GM21723 (cell line): ENCODE measurements at regions not wholly inside any gene's neighbourhood (a gene's known extent, or its start where the extent isn't known, plus 50 kb on each side); places are given as distances from the start of the nearest gene placed in this dataset.
"Not testable (repeated sequence)": the region's sequence is repeated elsewhere in the genome, so short reads cannot be mapped to it uniquely, and the experiment has no call there.

Source experiments
- ATAC-seq: cut with Tn5 transposase; IDR thresholded peaks from one replicate; pipeline ENCODE4 v1.9.1; 2021; ENCODE audit warnings: mild to moderate bottlenecking, moderate library complexity; ENCODE audit not compliant: unreplicated experiment

DNA sequence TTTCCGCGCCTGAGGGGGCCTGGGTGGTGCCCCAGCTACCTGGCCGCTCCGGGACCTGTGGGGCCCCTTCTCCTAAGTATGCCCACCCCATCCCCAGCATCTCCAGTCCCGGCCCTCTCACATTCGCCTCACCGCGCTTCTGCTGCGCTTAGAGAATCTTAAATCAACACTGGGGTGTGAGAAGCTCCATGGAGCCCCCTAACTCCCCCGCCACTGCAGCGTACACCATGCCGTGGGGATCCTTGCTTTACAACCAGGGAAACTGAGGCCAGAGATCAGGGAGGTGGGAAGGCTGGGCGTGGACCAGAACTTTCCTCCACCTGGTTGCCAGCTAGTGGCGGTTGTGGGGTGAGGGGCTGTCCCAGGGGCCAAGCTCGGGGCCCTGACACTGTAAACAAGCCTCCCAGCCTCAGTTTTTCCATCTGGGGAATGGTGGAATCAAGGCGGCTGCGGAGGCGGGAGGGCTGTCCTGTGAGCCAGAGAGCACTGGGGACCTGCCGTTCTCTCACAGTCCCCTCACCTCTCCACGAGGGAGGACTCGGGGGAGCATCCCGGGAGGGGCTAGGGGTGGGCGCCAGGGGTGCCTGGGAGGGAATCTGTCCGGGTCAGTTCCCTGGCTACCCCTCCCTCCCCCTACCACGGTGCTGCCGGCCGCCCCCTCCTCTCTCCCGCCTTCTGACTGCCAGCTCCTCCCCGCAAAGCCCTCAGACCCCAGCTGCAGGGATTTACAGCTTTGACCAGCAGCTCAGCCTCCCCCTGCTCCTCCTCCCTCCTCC, 161.2 kb downstream of the C9orf50 start:
- ATAC-seq: no peak

DNA sequence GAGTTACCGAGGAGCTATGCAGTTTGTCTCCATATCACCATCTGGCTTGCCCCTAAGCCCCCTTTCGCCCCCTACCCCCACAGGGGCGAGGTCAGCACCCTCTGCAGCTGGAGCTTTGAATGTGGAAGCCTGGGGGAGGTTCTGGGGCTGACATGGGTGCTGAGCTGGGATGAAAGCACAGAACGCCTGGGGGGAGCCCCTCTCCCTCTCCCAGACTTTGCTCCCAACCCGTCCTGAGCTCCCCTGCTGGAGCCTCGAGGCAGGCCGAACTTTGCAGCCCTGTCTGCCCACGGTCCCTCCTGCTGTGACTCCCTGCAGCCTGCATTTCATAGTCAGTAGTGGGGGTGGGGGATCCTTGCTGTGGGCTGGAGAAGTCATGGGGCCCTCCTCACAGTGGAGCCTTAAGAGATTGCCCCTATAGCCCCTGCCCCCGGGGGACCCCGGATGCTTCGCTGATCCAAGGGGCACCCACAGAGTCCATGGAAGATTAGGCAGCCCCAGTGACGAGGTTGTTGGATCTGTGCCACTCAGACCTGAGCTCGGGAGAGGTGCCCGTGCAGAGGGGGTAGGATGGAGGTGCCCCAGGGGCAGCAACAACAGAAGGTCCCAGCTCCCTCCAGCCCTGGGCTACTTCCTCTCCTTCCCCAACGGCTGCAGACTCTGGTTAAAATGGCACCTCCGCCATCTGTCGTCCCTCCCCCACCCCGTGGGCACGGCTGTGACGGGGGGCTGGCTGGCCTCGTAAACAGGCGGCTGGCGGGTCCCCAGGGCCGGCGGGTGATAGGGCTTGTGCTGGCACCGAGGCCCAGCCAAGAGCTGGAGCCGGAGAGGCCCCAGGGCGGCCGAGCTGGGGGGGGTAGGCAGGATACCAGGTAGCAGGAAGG, 162.0 kb downstream of the C9orf50 start:
- ATAC-seq: peak; percentile 5

DNA sequence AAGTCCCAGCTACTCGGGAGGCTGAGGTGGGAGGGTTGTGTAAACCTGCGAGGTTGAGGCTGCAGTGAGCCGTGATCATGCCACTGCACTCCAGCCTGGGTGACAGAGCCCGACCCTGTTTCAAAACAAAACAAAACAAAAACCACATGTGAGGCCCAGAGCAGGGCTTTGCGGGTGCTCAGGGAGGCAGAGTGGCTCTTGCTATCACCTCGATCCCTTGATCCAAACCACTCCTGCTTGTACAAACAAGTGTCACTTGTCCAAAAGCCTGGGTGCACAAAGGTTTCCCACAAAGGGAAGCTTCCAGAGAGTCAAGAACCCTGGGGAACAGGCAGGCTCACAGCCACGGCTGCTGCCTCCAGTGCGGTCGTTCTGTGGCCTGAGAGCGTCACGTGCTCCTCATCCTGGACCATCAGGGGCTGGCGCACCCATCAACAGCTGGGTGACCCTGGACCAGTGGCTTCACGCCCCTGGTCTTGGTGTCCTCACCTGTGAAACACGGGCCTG, 162.7 kb downstream of the C9orf50 start:
- peak; percentile 47 for ATAC-seq

DNA sequence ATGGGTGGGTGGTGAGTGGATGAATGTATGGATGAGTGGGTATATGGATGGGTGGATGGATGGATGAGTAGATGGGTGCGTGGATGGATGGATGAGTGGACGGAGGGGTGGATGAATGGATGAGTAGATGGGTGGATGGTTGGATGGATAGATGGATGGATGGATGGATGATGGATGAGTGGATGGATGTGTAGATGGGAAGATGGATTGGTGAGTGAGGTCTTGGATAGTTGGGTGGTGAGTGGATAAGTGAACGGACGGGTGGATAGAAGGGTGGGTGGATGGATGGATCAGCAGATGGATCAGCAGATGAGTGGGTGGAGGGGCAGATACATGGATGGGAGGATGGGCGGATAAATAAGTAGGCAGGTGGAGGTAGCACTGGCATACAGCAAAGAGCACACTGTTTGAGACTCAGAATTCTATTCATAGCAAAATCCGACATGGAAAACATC, 163.5 kb downstream of the C9orf50 start:
- no peak for ATAC-seq

GRCh38 chr9:129456549-129457324, 164.2 kb downstream of the C9orf50 start:
- no peak for ATAC-seq

GRCh38 chr9:129455151-129455995, 165.5 kb downstream of the C9orf50 start:
- no peak for ATAC-seq

DNA sequence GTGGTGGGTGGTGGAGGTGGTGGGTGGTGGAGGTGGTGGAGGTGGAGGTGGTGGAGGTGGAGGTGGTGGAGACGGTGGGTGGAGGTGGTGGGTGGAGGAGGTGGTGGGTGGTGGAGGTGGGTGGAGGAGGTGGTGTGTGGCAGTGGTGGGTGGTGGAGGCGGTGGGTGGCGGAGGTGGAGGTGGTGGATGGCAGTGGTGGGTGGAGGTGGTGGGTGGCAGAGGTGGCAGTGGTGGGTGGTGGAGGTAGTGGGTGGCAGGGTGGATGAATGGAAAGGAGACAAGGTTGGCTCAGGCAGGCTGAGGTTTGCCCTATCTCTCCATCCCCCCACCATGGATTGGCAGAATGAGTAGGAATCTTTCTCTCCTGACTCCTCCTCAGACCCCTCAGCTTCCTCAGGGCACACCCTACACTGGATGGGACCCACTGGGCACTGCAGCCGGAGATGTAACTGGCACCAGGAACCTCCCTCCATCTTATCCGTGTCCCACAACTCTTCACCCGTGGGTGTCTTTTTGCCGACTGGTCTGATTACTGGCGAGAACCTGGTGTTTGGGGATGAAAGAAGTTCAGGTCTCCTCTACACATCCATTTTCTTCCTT, 166.3 kb downstream of the C9orf50 start:
- ATAC-seq: no peak

DNA sequence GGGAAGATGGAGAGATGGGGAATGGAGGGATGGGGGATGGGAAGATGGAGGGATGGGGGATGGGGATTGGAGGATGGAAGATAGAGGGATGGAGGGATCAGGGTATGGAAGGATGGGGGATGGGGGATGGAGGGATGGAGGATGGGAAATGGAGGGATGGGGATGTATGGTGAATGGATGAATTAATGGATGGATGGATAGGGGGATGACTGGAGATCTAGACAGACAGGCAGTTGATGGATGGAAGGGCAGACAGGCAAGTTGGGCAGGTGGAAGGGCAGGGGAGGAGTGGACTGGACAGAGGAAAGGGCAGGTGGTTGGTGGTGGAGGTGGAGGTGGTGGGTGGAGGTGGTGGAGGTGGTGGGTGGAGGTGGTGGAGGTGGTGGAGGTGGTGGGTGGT, 167.2 kb downstream of the C9orf50 start:
- no peak for ATAC-seq

DNA sequence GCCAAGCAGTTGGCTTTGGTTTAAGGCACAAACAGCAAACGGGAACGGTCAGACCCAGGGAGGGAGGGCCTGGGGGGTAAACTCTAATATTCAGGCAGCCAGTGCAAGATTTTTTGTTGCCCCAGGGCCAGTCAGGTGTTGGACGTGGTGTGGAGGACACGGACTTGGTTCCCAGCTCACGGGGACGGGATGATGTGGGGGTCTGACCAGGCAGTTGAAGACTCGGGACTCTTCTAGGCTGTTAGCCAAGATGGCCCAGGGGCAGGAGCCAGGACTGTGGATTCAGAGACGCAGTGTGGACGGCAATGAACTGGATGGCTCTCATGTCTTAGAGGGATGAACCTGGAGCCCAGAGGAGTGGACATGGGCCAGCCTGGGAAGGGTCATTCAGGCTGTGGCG, 169.2 kb downstream of the C9orf50 start:
- ATAC-seq: no peak

GRCh38 chr9:129451089-129451656, 169.7 kb downstream of the C9orf50 start:
- no peak for ATAC-seq

DNA sequence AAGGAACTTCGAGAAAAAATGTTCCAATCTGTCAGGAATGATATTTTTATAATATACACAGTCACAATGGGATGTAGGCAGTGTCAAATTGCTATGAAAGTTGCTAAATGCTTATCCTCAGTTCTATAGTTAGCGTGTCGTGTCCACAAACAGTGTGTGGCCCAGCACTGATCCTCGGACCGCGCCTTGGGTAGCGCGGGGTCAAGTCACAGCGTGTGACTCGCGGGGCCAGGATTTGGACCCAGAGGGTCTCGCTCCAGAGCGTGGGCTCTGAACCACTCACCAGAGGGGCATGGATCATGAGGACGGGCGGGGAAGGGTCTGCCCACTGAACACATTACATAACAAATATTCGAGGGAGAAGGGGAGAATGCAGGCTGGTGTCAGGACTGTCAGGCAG, 171.8 kb downstream of the C9orf50 start:
- ATAC-seq: no peak

DNA sequence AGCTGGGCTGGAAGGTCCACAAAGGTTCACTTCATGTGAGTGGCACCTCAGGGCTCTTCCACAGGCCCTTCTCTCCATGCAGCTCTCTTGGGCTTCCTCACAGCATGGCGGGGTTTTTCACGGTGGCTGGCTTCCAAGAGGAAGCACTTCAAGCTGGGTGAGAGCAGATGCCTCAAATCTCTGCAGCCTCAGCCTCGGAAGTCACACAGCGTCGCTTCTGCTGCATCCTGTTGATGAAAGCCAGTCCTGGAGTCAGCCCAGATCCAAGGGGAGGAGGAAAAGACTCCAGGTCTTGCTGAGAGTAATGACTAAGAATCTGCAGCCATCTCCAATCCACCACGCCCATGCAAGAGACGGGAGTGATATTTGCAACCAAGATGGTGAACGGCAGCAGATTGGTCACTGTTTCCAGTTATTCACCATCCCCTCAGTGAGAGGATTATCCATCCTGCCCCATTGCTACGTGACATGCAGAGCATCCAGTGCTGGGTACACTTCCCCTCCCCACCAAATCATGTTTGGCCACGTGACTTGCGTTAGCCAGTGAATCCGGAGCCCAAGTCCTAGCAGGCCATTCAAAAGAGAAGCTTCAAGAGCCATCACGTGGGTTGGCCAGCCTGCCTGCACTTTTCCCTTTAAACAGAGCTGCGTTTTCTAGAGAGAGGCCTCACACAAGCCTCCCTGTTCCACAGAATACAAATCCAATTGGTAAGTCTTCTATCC, 173.9 kb downstream of the C9orf50 start:
- ATAC-seq: no peak

DNA sequence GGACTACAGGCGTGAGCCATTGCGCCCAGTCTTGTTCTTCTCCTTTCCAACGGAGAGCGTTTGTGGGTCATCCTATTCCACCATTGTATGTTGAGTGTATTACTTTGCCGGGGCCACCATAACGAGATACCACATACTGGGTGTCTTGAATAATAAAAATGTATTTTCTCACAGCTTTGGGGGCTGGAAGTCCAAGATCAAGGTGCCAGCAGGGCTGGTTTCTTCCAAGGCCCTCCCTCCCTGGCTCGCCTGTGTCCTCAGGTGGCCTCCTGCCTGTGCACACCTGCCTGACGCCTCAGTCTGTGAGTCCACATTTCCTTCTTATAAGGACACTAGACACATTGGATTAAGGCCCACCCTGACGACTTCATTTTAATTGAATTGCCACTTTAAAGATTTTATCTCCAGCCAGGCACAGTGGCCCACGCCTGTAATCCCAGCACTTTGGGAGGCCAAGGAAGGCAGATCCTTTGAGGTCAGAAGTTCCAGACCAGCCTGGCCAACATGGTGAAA, 175.1 kb downstream of the C9orf50 start:
- ATAC-seq: no peak

- not testable (repeated sequence) for ATAC-seq
These were observed 177.3 kb downstream of the C9orf50 start for GRCh38 chr9:129443515-129444164.

DNA sequence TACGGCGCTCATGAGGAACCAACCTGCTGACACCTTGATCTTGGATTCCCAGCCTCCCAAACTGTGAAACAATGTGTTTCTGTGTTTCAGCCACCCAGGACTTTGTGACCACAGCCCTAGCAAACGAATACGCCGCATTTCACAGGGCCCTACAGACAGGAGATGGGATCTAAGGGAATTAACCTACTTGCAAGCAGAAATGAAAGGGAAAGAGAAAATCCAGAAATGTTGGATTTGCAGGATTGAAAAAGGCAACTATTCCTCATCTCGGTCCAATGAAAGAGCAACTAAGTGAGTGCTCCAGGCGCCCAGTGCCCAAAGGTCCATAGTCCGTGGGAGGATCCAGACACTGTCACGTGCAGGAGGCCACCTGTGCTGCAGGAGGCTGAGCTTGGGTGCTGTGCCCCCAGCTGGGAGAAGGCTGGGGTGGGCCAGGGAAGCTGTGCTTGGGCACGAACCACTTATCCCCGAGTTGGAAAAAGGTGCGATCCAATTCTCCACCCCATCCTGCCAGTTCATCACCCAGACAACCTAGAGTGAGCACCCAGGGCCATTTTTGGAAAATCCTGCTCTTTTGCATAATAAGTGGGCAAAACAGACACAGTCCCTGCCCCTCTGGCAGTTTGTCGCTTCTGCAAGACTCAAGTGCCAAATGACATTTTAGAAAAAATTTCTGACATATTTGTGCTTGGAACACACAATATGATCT, 177.9 kb downstream of the C9orf50 start:
- ATAC-seq: no peak

DNA sequence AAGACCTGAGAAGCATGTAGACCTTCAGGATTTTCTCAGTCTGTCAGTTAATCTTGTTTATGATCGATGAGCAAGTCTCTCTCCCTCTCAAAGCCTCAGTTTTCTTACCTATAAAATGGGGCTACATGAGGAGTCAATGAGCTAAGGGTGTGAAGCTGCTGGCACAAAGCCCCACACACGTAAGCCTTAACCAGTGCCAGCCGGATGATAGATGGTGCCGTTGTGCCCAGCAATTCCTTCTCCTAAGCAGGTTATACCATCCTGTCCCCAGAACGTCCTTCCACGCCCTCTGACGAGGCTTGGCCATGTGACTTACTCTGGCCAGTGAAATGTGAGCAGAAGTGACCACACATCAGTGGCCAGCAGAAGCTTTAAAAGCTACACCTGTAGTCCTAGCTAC, 179.0 kb downstream of the C9orf50 start:
- no peak for ATAC-seq

DNA sequence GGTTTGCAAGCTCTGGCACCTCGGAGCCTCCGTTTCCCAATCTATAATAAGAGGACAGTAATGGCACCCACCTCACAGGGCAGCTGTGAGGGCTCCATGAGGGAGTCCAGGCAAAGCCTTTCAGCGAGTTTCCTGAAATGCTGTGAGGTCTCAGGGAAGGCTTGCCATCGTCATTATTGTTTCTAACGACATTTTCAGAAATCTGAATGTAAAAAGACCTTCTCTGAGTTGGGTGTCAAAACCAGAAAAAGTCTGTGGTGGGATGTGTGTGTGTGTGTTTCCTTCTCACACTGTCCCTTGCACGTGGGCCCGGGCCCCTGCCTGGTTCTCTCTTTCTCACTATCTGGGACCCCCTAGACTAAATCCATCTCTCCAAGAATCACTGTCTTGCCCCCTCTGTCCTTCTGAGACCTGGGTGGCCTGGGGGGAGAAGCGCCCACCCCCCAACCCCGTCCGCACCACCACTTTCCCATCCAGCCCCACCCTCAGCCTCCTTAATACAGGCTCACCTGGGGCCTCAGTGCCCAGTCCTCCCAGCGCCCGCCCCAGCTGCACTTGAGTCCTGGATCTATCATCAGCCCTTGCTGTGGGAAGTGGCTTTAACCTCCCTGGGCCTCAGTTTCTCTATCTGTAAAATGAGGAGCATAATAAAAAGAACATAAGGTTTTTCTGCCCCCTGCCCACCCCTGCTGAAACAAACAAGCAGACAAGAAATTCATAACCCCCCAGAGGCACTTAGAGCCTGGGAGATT, 180.3 kb downstream of the C9orf50 start:
- no peak for ATAC-seq
